ENCODE measurements at regions not wholly inside any gene's neighbourhood (a gene's known extent, or its start where the extent isn't known, plus 50 kb on each side); places are given as distances from the start of the nearest gene placed in this dataset.
"Not testable (repeated sequence)": the region's sequence is repeated elsewhere in the genome, so short reads cannot be mapped to it uniquely, and the experiment has no call there.

DNA sequence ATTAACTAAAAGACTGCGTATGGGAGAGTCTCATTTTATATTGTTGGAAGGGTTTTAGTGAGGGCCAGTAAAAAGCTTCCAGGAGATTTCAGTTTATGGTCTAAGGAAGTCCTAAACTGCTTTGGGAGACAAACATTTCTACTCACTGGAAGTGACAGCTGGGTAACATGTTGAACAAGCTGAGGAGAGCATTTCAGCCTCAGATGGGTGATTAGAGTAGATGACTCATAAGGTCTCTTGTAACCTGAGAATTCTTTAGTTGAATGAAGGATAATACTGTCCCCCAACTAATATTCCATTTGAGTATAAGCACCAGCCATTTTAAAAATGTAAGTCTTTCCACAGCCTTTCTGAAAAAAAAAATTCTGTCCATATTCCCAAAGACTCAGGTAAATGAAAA is 218.0 kb upstream of the C9orf72 start:
- DNase-seq (no peak), ATAC-seq (no peak)
- Mint-ChIP-seq H3K27me3 (ENCODE audit: low read depth) (peaks cover 4% of the 10 kb centered on the region), H3K9me3 (peaks cover 9% of the 10 kb centered on the region), H3K36me3 (ENCODE audit: insufficient read depth) (no peaks in the 10 kb centered on the region), H3K4me1 (ENCODE audit: low read depth) (no peaks in the 10 kb centered on the region), H3K4me3 (no peak overlapping the region)

DNA sequence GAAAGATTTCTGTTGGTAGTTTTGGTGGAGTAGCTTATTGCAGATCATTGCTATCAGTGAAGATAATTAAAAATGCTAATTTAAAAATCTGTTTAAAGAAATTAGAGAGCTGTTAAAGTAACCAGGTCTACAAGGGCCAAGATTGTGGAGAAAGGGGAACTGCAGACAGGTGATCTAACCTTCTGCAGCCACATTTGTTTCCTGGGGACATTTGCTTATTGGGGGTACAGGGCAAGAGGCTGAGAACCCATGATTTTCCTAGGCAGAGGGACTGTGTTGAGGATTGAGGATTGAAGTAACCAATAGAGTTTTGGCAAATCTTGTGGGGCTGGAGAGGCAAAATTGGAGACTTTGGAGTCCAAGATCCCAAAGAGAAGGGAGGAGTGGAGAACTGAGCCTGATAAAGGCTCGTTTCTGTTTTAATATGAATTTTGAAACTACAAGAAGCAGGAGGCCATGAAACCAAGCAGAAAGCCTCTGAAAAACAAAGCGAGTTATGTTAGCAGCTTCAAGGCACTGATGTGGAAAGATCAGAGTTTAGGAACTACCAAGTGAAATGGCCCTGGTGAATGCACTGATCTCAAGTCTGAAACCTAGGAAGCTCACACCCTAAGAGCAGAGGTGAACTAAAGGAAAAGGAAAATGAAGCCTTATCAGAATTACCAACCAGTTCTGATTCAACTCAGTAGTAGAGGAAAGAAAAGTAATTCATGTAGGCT is 219.8 kb upstream of the C9orf72 start:
- no peaks in the 10 kb centered on the region for H3K4me1 Mint-ChIP-seq (ENCODE audit: low read depth)
- no peak overlapping the region for H3K4me3 Mint-ChIP-seq
- ATAC-seq = no peak
- DNase-seq = no peak
- H3K27me3 Mint-ChIP-seq (ENCODE audit: low read depth) = no peaks in the 10 kb centered on the region
- peaks cover 6% of the 10 kb centered on the region for H3K9me3 Mint-ChIP-seq
- H3K36me3 Mint-ChIP-seq (ENCODE audit: insufficient read depth) = no peaks in the 10 kb centered on the region

DNA sequence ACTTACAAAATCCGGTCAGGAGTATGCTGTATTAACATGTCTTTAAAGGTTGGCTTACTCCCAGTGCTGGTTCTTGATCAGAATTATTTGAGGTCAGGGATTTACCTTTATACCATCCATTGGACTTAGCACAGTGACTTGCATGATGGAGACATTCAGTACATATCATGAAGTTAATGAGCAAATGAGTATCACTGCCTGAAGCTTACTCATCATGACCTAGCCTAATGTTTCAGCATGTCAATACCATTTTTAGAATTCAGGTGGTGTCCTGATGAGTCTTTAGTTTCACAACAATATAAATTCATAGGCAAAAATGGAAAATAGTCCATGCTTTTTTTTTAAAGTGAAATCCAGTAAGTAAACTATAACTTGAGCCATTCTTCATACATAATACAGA is 226.0 kb upstream of the C9orf72 start:
- H3K36me3 Mint-ChIP-seq (ENCODE audit: insufficient read depth) = no peaks in the 10 kb centered on the region
- peaks cover 3% of the 10 kb centered on the region for H3K9me3 Mint-ChIP-seq
- no peak for ATAC-seq
- no peak overlapping the region for H3K4me3 Mint-ChIP-seq
- H3K27me3 Mint-ChIP-seq (ENCODE audit: low read depth) = no peaks in the 10 kb centered on the region
- DNase-seq = no peak
- H3K4me1 Mint-ChIP-seq (ENCODE audit: low read depth) = no peaks in the 10 kb centered on the region

DNA sequence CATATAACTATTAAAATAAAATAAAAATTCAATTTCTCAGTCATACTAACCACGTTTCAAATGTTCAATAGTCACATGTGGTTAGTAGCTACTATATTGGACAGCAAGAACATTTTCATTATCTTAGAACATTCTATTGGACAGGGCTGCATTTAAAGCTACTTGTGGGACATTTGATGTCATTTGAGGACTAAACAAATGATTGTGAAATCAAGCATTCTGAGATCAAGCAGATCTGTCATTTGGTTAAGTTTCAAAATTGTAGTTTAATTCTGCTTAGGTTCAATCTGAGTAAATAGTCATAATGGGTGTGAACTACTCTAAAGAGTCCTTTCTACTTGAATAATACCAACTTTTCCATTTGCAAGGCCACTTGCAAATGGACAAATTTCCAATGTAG is 226.9 kb upstream of the C9orf72 start:
- H3K4me3 Mint-ChIP-seq = no peak overlapping the region
- H3K9me3 Mint-ChIP-seq = peaks cover 3% of the 10 kb centered on the region
- no peaks in the 10 kb centered on the region for H3K4me1 Mint-ChIP-seq (ENCODE audit: low read depth)
- H3K27me3 Mint-ChIP-seq (ENCODE audit: low read depth) = no peaks in the 10 kb centered on the region
- DNase-seq = no peak
- H3K36me3 Mint-ChIP-seq (ENCODE audit: insufficient read depth) = no peaks in the 10 kb centered on the region
- ATAC-seq = no peak

DNA sequence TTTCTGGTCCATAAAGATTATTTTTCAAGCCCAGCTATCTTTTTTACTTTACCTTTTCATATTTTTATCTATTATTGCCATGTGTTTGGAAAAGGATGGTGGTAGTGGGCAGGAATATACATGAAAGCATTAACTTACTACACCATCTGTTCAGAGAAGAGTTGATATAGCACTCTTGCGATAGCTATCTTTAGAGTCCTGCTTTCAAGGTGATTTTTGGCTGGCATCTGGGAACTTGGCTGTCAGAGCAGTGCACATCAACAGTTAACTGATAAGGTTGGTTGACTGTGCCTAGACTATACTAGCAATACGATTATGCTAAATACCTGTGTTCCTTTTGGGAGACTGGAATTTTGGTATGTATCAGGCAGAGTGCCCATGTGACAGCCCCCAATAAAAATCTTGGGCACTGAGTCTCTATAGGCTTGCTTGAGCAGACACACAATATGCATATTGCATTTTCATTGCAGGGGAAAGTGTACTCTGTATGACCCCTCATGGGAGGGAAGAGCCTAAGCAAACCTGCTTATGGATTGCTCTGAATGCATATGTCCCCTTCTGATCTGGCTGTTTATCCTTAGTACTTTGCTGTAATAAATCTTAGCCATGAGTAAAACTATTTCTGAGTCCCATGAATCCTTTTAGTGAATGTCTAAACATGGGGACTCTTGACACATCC is 227.6 kb upstream of the C9orf72 start:
- DNase-seq (no peak), ATAC-seq (no peak)
- no peak overlapping the region for H3K4me3 Mint-ChIP-seq
- no peaks in the 10 kb centered on the region for H3K36me3 Mint-ChIP-seq (ENCODE audit: insufficient read depth)
- no peaks in the 10 kb centered on the region for H3K4me1 Mint-ChIP-seq (ENCODE audit: low read depth)
- H3K27me3 Mint-ChIP-seq (ENCODE audit: low read depth) = no peaks in the 10 kb centered on the region
- H3K9me3 Mint-ChIP-seq = peaks cover 3% of the 10 kb centered on the region

DNA sequence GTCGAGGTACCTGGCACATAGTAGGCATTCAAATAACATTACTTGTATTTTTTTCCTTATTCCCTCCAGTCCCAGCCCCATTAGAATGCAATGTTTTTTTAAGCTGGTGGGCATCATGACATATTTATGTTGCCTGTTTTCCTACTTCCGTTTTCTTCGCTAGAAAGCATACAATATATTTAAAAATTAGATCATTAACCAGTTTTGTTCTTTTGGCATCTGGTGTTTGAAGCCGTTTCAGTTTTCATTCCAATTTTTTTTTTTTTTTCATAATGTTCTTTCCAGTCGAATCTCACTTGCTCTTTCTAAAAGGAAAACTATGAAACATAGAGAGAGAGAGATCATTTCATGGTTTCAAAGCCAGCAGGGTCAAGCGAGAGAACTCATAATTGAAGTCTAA is 228.3 kb upstream of the C9orf72 start:
- no peaks in the 10 kb centered on the region for H3K9me3 Mint-ChIP-seq
- no peak for DNase-seq
- H3K27me3 Mint-ChIP-seq (ENCODE audit: low read depth) = no peaks in the 10 kb centered on the region
- ATAC-seq = no peak
- no peaks in the 10 kb centered on the region for H3K4me1 Mint-ChIP-seq (ENCODE audit: low read depth)
- H3K4me3 Mint-ChIP-seq = no peak overlapping the region
- H3K36me3 Mint-ChIP-seq (ENCODE audit: insufficient read depth) = no peaks in the 10 kb centered on the region

DNA sequence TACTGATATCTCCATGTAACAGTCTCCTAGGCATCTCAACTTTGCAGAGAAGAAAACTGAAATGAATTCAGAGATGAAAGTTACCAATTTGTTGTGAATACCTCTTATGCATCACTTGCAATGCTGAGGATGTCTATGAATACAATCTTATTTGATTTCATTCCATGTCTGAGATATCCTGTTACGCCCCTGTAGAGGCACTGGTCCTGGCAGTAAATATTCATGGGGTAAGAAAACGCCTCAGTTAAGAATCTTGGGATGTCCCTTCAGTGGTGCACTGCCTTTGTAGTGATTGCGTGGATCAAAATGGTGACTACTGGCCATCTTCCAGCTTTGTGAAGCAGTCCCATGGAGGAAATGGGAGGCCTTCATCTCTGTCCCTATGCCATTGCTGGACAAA is 229.1 kb upstream of the C9orf72 start:
- H3K36me3 Mint-ChIP-seq (ENCODE audit: insufficient read depth) = no peaks in the 10 kb centered on the region
- no peaks in the 10 kb centered on the region for H3K4me1 Mint-ChIP-seq (ENCODE audit: low read depth)

DNA sequence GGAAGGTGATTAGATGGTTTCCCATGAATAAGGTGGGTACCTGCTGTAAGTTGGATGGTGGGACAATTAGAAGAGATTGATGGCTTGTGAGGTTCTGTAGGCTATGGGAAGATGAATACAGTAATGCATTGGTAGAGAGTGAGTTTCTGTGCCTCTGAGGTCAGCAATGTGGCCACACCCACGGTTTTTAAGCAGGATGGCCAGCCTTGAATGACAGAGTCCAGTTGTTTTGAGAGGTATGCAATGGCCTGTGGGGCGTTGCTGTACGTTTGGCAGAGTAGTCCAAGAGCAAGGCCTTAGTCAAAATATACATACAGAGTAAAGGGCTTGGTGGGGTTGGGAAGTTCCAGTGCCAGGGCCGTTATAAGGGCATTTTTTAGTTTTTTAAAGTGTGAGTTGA is 235.6 kb upstream of the C9orf72 start:
- Mint-ChIP-seq H3K4me1 (ENCODE audit: low read depth) (no peaks in the 10 kb centered on the region), H3K27me3 (ENCODE audit: low read depth) (no peaks in the 10 kb centered on the region), H3K36me3 (ENCODE audit: insufficient read depth) (no peaks in the 10 kb centered on the region), H3K4me3 (no peak overlapping the region), H3K9me3 (no peaks in the 10 kb centered on the region)
- ATAC-seq (no peak), DNase-seq (no peak)

More for the DNA sequence above, 229.1 kb upstream of the C9orf72 start:
- Mint-ChIP-seq H3K27me3 (ENCODE audit: low read depth) (no peaks in the 10 kb centered on the region), H3K9me3 (no peaks in the 10 kb centered on the region), H3K4me3 (no peak overlapping the region)
- DNase-seq (no peak), ATAC-seq (no peak)

DNA sequence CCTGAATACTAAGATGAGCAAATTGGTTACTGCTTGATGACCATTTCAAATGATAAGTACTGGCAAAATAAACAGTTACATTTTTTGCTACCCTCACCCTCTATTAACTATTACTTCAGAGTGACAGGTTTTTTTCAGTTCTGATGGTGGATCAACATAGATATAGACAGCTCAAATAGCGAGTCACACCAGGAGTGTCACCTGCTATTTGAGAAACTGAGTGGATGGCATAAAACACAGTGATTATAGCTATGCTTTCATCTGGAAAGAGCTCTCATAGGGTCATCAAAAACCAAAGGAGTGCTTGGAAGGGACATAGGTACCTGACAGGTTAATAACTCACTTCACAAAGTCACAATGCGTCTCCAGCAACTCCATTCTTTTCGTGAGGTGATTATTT is 244.5 kb upstream of the C9orf72 start:
- Mint-ChIP-seq H3K4me3 (no peak overlapping the region), H3K9me3 (no peaks in the 10 kb centered on the region), H3K36me3 (ENCODE audit: insufficient read depth) (no peaks in the 10 kb centered on the region), H3K27me3 (ENCODE audit: low read depth) (no peaks in the 10 kb centered on the region), H3K4me1 (ENCODE audit: low read depth) (no peaks in the 10 kb centered on the region)
- ATAC-seq (no peak), DNase-seq (no peak)

DNA sequence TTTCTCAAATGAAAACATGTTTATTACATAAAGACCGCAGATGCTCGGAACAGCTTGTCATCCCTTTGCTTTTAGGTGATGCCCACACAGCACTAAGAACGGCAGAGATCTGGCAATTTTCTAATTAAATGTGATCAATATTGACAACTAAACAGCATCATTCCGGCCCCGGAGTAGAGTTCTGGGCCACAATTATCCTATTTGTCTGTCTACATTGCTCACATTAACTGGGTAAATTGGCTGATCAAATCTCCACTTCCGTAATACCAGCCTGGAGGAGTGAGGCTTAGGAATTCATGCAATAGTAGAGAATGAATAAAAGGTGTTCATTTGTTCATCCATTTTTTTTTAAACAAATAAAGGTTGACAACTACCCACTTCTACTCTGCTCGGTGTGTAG is 245.1 kb upstream of the C9orf72 start:
- no peak for ATAC-seq
- no peak overlapping the region for H3K4me3 Mint-ChIP-seq
- no peaks in the 10 kb centered on the region for H3K36me3 Mint-ChIP-seq (ENCODE audit: insufficient read depth)
- H3K9me3 Mint-ChIP-seq = no peaks in the 10 kb centered on the region
- no peaks in the 10 kb centered on the region for H3K4me1 Mint-ChIP-seq (ENCODE audit: low read depth)
- no peak for DNase-seq
- H3K27me3 Mint-ChIP-seq (ENCODE audit: low read depth) = no peaks in the 10 kb centered on the region

DNA sequence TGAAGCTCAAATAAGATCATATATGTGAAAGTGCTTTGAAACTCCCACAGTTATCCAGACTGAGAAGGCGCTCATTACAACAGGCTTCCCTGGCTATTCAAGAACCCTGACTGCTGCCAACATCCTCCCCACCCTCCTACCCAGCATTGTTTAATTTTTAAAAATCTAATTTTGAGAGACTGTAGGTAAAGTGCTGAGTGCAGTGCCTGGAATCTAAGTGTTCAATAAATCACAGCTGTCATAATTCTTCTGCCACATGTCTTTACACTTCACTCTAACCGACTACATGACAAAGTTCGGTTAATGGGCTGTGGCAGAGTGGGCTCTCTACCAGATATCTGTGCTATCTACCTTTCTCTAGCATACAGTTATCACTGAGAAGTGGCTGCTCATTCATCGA is 255.6 kb upstream of the C9orf72 start:
- ATAC-seq = no peak
- no peak overlapping the region for H3K4me3 Mint-ChIP-seq
- H3K9me3 Mint-ChIP-seq = no peaks in the 10 kb centered on the region
- H3K36me3 Mint-ChIP-seq (ENCODE audit: insufficient read depth) = no peaks in the 10 kb centered on the region
- DNase-seq = no peak
- no peaks in the 10 kb centered on the region for H3K27me3 Mint-ChIP-seq (ENCODE audit: low read depth)
- H3K4me1 Mint-ChIP-seq (ENCODE audit: low read depth) = no peaks in the 10 kb centered on the region

DNA sequence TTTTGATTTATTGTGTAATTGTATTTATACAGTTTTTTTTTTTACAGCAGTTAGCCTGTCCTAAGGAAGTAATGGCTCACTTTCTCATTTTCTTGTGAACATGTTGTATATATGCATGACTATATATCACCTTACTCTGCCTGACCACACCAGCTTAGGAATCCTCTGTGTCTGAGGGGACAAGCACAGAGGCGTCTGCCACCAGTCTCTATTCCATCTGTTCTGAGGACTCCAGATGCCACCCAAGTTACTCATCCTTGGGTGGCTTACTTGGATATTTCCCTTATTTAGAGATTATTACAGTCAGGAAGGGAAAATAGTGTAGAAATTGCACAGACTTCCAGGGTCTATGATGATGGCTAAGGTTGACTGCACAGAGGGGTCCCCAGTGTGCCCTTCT is 256.3 kb upstream of the C9orf72 start:
- H3K4me3 Mint-ChIP-seq = no peak overlapping the region
- H3K9me3 Mint-ChIP-seq = no peaks in the 10 kb centered on the region
- no peaks in the 10 kb centered on the region for H3K27me3 Mint-ChIP-seq (ENCODE audit: low read depth)
- H3K36me3 Mint-ChIP-seq (ENCODE audit: insufficient read depth) = no peaks in the 10 kb centered on the region
- ATAC-seq = no peak
- no peak for DNase-seq
- no peaks in the 10 kb centered on the region for H3K4me1 Mint-ChIP-seq (ENCODE audit: low read depth)

DNA sequence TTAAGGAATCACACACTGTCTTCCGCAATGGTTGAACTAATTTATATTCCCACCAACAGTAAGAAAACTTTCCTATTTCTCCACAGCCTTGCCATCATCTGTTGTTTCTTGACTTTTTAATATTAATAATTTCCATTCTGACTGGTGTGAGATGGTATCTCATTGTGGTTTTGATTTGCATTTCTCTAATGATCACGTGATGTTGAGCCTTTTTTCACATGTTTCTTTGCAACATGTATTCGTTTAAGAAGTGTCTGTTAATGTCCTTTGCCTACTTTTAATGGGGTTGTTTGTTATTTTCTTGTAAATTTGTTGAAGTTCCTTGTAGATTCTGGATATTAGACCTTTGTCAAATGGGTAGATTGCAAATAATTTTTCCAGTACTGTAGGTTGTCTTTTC is 258.8 kb upstream of the C9orf72 start:
- ATAC-seq; H3K4me1 Mint-ChIP-seq (ENCODE audit: low read depth); DNase-seq; H3K4me3 Mint-ChIP-seq; H3K9me3 Mint-ChIP-seq; H3K27me3 Mint-ChIP-seq (ENCODE audit: low read depth); H3K36me3 Mint-ChIP-seq (ENCODE audit: insufficient read depth): not testable (repeated sequence)

DNA sequence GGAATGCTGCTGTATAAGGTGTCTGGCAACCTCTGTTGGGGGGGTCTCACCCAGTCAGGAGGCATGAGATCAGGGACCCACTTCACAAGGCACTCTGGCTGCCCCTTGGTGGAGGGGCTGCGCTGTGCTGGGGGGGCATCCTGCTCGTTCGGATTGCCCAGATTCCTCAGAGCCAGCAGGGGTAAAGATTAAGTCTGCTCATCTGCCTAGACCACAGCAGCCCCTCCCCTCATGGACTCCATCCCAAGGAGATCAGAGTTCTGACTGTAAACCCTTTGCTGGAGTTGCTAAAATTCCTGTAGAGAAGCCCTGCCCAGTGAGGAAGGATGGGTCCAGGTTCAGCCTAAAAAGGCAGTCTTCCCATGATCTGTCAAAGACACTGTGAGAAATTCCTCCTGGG is 262.0 kb upstream of the C9orf72 start:
- Mint-ChIP-seq H3K36me3 (ENCODE audit: insufficient read depth) (no peaks in the 10 kb centered on the region), H3K4me1 (ENCODE audit: low read depth) (no peaks in the 10 kb centered on the region), H3K9me3 (no peaks in the 10 kb centered on the region), H3K27me3 (ENCODE audit: low read depth) (peaks cover 4% of the 10 kb centered on the region), H3K4me3 (no peak overlapping the region)
- DNase-seq (no peak), ATAC-seq (no peak)

DNA sequence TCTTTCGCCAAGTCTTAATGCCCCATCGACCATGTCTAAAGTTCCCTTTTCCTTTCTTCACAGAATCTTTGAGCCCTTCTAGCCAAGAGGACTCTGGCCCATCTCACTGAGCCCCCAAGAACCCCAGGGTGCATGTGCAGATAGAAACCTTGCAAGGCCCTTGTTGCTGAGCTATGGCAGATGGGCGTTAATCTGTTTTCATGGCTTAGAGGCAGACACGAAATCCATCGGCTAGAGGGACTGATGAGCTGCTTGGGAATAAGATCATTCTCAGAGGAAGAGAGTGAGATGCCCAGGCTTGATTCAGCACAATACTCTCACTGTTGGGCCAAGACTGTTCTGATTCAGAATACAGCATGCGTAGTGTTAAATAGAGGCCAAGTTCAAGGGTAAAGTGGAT is 262.5 kb upstream of the C9orf72 start:
- H3K27me3 Mint-ChIP-seq (ENCODE audit: low read depth) = peaks cover 4% of the 10 kb centered on the region
- DNase-seq = no peak
- no peaks in the 10 kb centered on the region for H3K9me3 Mint-ChIP-seq
- H3K4me1 Mint-ChIP-seq (ENCODE audit: low read depth) = no peaks in the 10 kb centered on the region
- H3K36me3 Mint-ChIP-seq (ENCODE audit: insufficient read depth) = no peaks in the 10 kb centered on the region
- no peak overlapping the region for H3K4me3 Mint-ChIP-seq
- ATAC-seq = no peak

Measured in activated T-cell treated with anti-CD3 and anti-CD28 coated beads, Interleukin-2, amount 50 U/mL, for 4 hours (primary cell).